ENCODE measurements at regions not wholly inside any gene's neighbourhood (a gene's known extent, or its start where the extent isn't known, plus 50 kb on each side); places are given as distances from the start of the nearest gene placed in this dataset.
"Not testable (repeated sequence)": the region's sequence is repeated elsewhere in the genome, so short reads cannot be mapped to it uniquely, and the experiment has no call there.

- DNase-seq = no peak
These were observed 1188.6 kb upstream of the SEMA6A start for GRCh38 chr5:117763271-117763670.

GRCh38 chr5:117761186-117761585, 1186.6 kb upstream of the SEMA6A start:
- DNase-seq = no peak

GRCh38 chr5:117759849-117760499, 1185.4 kb upstream of the SEMA6A start:
- DNase-seq = no peak

- DNase-seq = no peak
These were observed 1177.8 kb upstream of the SEMA6A start for GRCh38 chr5:117752403-117752802.

GRCh38 chr5:117748336-117748735, 1173.7 kb upstream of the SEMA6A start:
- DNase-seq = no peak

- DNase-seq = no peak
These were observed 1168.7 kb upstream of the SEMA6A start for GRCh38 chr5:117743337-117743736.

- DNase-seq = no peak
These were observed 1167.1 kb upstream of the SEMA6A start for GRCh38 chr5:117741655-117742206.

- DNase-seq = no peak
These were observed 1165.6 kb upstream of the SEMA6A start for GRCh38 chr5:117740268-117740667.

GRCh38 chr5:117738571-117738970, 1163.9 kb upstream of the SEMA6A start:
- no peak for DNase-seq

- no peak for DNase-seq
These were observed 1162.1 kb upstream of the SEMA6A start for GRCh38 chr5:117736698-117737097.

- no peak for DNase-seq
These were observed 1159.4 kb upstream of the SEMA6A start for GRCh38 chr5:117734056-117734455.

- DNase-seq = no peak
These were observed 1158.4 kb upstream of the SEMA6A start for GRCh38 chr5:117733051-117733450.

- DNase-seq = no peak
These were observed 1157.6 kb upstream of the SEMA6A start for GRCh38 chr5:117732264-117732663.

GRCh38 chr5:117731446-117731845, 1156.8 kb upstream of the SEMA6A start:
- no peak for DNase-seq

- not testable (repeated sequence) for DNase-seq
These were observed 1146.2 kb upstream of the SEMA6A start for GRCh38 chr5:117720784-117721183.

GRCh38 chr5:117719413-117719812, 1144.8 kb upstream of the SEMA6A start:
- DNase-seq = no peak

- DNase-seq = no peak
These were observed 1139.1 kb upstream of the SEMA6A start for GRCh38 chr5:117713585-117714198.

GRCh38 chr5:117701062-117701461, 1126.4 kb upstream of the SEMA6A start:
- DNase-seq = no peak

- no peak for DNase-seq
These were observed 1118.0 kb upstream of the SEMA6A start for GRCh38 chr5:117692606-117693005.

GRCh38 chr5:117691081-117691870, 1116.7 kb upstream of the SEMA6A start:
- no peak for DNase-seq

GRCh38 chr5:117690612-117691011, 1116.0 kb upstream of the SEMA6A start:
- no peak for DNase-seq

- no peak for DNase-seq
These were observed 1112.3 kb upstream of the SEMA6A start for GRCh38 chr5:117686926-117687325.

GRCh38 chr5:117682416-117682815, 1107.8 kb upstream of the SEMA6A start:
- no peak for DNase-seq
